DOHH2 (cell line): ENCODE measurements at regions not wholly inside any gene's neighbourhood (a gene's known extent, or its start where the extent isn't known, plus 50 kb on each side); places are given as distances from the start of the nearest gene placed in this dataset.

Experiments used
- CTCF ChIP-seq: fragments of 200-600 bp; sonication (generic); IDR thresholded peaks from one replicate; pipeline ENCODE4 v1.5.1; 2014; ENCODE audit warnings: antibody characterized with exemption, mild to moderate bottlenecking, low read depth, low read length; ENCODE audit not compliant: poor library complexity, severe bottlenecking
- EZH2phosphoT487 ChIP-seq: fragments of 200-600 bp; sonication (generic); IDR thresholded peaks from 2 replicates; pipeline ENCODE4 v1.6.1; 2017; ENCODE audit warnings: borderline replicate concordance, mild to moderate bottlenecking, antibody characterized with exemption, low read length, moderate library complexity, mixed read lengths

GRCh38 chr12:76685246-76685678, 78.7 kb upstream of the ZDHHC17 start:
- TF ChIP-seq CTCF, result no peak
- TF ChIP-seq EZH2phosphoT487, result no peak
